Gastroesophageal sphincter (tissue), 3 donors: ENCODE measurements at regions not wholly inside any gene's neighbourhood (a gene's known extent, or its start where the extent isn't known, plus 50 kb on each side); places are given as distances from the start of the nearest gene placed in this dataset.

ENCODE experiments used
- CTCF ChIP-seq, 4 experiments: fragments of 200-600 bp in 2 of 4; fragments of 450-650 bp in 2 of 4; sonication (generic) in 1 of 4; IDR thresholded peaks; one replicate each; pipeline ENCODE4 v1.5.1; 2017 to 2019; ENCODE audit warnings: antibody characterized with exemption in 4 of 4, mild to moderate bottlenecking in 2 of 4, moderate library complexity in 2 of 4
- POLR2A ChIP-seq, 2 donors: fragments of 450-650 bp; IDR thresholded peaks; one replicate each; pipeline ENCODE4 v1.6.1; 2017; ENCODE audit warnings: antibody characterized with exemption in 2 of 2, mild to moderate bottlenecking in 2 of 2, moderate library complexity in 1 of 2
- POLR2AphosphoS5 ChIP-seq: sonication (generic); formaldehyde crosslinking; IDR thresholded peaks from one replicate; pipeline ENCODE4 v1.6.1; 2017; ENCODE audit warnings: antibody characterized with exemption

GRCh38 chr1:199474738-199475137, 552.8 kb upstream of the NR5A2 start:
- TF ChIP-seq POLR2A (IDR thresholded peaks at IDR 0.05) (no peak), POLR2AphosphoS5 (no peak), CTCF (IDR thresholded peaks at IDR 0.05) (no peak)
